Embryonic facial prominence (tissue), 1 donor: ENCODE measurements at regions not wholly inside any gene's neighbourhood (a gene's known extent, or its start where the extent isn't known, plus 50 kb on each side); places are given as distances from the start of the nearest gene placed in this dataset.
"Not testable (repeated sequence)": the region's sequence is repeated elsewhere in the genome, so short reads cannot be mapped to it uniquely, and the experiment has no call there.

Experiments
- DNase-seq: peaks from one replicate; pipeline ENCODE4 v3.0.0-alpha.2; 2016; ENCODE audit errors: extremely low spot score

DNA sequence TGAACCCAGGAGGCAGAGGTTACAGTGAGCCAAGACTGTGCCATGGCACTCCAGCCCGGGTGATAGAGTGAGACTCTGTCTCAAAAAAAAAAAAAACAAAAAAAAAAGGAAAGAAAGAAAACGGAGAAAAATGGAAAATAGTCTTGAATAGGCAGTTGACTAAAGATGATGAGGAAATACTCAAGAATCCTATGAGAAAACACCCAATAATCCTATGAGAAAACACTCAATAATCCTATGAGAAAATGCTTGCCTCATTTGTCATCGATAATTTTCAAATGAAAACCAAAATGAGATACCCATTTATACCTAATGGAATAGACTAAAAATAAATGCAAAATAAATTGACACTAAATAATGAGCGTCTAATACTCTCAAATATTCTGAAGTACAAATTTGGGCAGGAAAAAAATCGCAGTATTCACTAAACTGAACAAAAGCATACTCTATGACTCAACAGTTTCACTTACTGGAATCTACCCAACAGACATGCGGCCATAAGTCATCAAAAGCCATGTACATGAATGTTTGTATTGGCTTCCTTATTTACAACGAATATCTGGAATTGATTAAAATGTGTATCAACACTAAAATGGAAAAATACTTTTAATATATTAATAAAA is 733.9 kb upstream of the CHRM3 start:
- no peak for DNase-seq

DNA sequence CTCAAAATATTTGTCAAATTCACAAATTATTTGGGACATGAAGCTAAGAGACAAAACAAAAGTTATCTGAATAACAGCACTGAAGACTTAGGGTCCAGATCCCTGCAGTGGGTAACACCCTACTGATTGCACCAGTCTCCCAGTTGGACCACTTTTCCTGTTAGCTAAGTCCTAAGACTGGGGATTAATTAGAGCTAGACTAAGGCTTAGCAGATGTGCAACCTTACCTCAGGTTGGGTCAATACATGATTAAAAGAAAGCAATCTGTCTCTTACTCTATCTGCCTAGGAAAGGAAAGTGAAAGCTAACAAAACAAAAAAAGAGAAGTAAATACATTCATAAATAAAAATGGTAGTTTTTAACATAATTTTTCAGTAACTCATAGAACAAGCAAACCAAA is 737.2 kb upstream of the CHRM3 start:
- no peak for DNase-seq

DNA sequence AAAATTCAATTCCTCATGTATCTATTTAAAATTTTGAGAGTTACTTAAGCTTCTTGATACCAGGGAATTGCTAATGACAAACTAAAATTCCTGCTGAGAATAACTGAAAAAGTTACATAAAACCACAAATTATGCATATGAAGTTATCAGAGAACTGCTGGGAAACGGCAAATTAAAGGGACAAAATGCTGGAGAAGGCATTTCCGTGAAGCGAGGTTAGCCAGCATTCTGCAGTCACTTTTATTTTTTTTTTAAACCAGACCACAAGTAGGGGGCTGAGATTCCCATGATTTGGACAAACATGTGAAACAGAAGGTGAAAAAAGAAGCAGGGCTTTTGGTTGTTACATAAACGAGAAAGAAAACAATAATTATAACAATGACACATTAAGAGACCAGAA is 737.6 kb upstream of the CHRM3 start:
- DNase-seq, result no peak

DNA sequence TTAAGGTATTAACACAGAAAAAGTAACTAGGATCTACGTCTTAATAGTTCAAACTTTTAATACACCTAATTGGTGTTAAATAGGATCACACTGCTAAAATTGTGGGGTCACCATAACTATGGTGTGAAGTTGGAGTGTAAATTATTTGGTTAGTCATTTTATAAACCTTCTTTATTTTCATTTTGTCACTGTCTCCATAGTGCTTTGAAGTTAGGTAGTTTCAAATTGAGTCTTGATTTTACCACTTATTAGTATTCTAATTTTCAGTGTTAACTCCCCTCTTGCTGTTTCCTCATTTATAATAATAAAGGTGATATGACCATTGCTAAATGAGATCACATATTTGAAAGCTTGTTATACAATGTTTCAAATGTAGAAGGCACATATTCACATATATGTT is 738.1 kb upstream of the CHRM3 start:
- no peak for DNase-seq

DNA sequence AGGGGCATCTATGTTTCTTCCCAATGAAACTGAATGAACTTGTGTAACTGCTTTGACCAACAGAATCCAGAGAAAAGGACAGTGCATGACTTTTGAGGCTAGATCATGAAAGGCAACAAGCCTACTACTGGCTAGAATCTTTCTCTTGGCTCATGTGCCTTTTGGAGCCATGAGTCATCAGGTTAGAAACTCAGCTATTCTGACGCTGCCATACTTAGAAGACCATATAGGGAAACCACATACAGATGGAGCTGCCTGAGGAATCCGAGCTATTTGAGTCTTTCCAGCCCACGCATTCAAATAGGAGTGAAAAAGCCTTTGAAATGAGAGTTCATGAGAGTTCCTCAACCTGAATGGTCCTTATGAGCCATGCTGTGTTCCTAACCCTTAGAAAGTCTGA is 738.5 kb upstream of the CHRM3 start:
- no peak for DNase-seq

DNA sequence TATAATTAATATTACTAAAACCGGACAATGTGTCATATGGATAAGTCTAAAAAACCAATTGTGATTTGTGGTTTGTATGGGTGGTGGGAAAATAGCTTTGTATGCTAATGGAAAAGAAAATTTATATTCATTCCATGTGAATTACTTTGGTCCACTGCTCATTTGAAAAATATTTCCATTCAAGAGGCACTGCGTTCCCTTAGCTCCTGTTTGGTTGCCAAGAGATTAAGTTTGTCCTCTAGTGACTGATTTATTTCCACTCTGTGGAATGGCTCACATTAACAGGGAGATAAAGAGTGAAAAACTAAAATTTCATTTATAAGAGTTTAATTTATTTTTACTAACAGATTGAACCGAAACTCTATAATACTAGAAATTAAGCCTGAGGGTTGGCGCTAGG is 744.1 kb upstream of the CHRM3 start:
- DNase-seq, result no peak

DNA sequence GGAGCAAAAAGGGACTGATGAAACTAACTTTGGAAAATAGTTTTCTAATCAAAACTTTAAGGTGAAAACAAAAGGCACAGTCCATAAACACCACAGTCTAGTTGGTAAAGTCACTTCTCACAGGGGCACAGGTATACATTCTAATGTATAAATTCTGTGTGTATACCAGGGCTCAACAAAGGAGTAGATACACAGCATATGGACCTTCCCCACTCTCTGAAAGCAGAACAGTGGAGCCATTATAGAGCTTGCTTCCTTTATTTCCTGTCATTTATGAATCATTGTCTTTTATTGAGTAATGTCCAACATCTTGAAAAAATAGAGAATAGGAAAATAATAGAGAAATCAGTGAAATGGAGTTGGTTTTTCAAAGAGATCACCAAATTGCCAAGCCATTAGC is 746.5 kb upstream of the CHRM3 start:
- no peak for DNase-seq

DNA sequence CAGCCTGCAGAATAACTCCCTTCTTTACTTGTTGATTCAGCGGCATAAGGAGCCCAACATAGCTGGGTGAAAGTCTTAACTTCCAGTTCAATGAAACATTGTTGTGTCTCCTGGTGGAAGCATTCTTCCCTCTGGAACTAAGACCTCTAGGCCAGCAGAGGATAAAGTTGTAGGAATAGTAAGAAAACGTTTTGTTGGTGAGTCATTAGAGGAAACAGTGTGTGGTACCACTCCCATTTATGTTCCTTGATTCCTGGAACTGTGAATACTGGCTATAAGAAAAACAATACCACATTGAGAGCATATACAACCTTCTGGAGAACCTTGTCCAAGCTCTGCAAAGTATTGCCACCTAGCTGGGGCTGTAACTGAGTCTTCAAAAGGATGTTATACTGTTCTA is 737.4 kb upstream of the ZP4 start:
- DNase-seq, result no peak

DNA sequence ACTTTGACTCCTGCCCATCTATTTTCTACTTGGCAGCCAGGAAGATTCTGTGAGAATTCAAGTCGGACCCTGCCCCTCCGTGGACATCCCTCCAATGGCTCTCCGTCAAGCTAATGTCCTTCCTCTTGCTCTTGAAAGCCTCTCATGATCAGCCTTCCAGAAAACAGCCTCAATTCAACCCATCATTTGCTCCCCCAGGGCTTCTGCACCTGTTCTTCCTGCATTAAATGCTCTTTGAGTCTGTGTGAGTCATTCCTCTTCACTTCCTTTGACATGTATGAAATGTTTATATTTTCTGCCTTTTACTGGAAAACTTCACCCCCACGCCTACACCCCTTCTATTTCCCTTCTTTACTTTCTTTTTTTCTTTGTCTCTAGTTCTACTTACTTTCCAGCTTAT is 734.1 kb upstream of the ZP4 start:
- no peak for DNase-seq

DNA sequence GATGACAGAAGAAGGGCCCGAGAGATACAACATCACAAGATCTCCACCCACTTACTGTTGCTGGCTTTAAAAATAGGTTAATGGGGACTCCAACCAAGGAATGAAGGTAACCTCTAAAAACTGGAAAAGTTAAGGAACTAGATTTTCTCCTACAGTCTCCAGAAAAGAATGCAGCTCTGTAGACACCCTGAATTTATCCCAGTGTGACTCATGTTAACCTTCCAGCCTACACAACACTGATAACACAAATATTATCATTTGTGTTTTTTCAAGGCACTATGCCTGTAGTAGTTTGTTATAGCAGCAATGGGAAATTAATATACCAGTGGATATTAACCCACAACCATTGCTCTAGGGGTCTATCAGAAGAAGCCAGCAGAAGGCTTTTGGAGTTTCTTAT is 730.7 kb upstream of the ZP4 start:
- DNase-seq, result no peak

DNA sequence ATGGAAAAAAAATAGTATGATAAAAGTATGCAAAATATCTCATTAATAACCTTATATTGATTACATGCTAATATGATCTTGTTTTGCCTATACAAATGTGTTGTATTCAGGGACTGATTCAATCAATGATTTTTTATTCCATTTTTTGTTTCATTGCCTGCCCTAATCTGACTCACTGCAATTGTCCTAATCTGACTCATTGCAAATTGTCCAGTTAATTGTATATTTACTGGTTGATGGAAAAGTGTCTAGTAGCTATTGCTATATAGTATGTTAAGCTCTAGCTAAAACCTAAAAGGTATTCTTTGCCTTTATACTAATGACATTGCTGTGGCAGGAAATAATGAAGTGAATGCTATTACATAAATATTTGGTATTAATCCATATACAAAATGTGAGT is 728.9 kb upstream of the ZP4 start:
- DNase-seq, result no peak

DNA sequence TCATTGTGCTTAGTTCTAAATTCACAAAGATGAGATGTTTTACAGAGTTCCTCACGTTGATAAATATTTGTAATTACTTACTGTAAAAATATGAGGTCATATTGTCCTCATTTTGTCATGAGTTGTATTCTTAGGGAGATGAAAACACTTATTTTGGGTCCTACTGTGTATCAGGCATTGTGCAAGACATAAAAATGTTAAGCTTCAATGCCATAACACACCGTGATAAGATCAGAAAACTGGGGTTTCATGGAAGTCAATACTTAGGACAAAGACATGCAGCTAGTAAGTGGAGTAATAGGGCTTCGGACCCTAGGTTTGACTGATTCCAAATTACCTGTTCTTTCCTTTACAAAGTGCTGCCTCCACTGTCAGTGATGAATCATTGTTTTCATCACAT is 720.7 kb upstream of the ZP4 start:
- no peak for DNase-seq

DNA sequence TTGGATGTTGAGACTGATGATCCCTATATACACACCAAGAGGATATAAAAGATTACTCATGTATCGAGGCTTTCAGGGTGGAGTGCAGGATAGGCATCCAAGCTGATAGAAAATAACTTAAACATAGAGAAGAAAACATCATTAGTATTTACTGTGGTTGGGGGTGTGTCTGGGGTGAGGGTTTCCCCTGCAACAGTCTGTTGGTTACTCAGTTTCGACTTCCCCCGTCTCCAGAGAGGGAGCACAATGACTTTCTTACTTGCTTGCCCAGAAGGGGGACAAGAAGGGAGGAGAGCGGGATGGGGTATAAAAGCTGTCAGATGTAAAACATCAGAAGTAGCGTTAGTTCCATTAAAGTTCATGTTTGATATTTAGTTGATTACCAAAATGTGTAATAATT is 717.4 kb upstream of the ZP4 start:
- DNase-seq, result no peak

DNA sequence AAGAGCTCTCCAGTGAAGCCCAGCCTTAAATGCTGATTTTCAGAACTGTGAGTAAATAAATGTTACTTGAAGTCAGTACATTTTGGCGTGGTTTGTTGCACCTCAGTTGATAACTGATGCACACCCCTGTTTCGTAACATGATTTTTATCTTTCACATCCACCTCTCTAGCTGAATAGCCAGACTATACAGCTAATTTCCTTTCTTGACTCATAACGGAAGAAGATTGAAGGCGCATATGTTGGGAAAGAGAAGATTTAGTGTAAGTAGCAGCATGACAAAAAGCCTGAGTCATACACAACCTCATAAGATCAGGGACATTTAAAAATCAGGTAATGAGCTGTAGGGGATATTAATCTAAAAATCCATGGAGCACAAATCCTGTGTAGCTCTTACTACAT is 716.2 kb upstream of the ZP4 start:
- no peak for DNase-seq

DNA sequence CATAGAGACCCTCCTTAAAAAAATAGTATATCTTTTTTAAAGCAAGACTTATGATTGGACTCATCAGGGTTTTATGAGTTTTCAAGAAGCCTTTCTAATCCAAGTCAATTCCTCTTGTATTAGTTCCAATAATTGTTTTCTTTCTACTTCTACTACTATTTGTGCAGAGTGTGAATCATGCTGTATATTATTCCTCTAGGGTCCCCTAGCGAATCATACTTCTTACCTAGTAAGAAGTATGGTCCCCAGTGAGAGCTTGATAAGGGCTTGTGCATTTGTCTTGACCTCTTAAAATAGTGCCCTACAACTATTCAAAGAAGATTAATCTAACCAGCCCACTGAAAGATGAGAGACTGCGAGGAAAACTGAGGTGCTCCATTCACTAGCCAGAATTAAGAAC is 715.7 kb upstream of the ZP4 start:
- DNase-seq, result no peak

DNA sequence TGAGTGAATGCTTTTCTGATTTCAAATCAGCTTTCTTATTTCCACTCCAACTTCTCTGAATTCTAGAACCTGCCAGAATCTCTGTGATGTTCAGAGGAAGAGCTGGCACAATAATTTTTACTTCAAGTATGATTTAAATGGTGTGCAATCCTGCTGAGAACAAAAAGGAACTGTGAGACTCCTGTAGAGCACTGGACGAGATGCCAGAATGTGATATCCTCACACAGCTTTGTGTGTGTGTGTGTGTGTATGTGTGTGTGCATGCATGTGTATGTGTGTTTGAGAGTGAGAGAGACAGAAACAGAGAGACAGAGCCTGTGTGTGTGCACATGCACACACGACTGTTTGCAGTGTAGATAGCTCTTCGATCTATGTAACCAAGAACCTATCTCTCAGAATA is 713.6 kb upstream of the ZP4 start:
- no peak for DNase-seq

DNA sequence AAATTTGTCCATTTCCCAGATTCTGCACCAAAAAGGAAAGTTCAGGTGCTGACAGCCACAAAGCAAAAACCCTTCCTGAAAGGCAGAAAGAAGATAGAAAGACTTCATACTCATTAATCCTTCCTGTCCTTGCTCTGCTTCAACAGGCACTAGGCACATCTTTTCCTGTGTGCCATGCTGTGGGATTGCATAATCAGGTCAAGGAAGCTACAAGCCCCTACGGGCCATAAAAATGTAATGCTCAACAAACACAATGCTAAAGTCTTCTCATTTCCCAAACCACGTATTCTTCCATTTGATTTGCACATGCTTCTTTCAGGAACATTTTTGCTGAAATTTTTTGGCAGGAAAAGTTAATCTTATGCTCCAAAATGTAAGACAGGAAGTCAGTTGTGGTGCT is 710.9 kb upstream of the ZP4 start:
- DNase-seq, result not testable (repeated sequence)

DNA sequence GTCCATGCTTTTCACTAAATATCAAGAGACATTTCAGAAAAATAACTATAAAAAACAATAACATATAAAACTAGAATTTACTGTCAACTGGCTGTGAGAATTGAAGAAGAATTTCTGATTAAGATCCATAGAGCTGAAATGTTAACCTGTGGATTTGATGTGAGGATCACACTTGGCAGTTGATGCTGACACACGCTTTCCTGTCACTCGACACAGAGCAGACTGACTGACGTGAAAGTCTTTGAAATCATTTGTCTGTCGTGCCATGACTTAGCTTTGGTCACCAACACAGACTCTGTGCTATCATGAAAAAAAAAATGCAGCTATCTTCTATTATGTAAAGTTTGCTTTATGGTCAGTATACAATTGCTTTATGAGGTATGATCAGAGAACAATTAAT is 706.0 kb upstream of the ZP4 start:
- no peak for DNase-seq

DNA sequence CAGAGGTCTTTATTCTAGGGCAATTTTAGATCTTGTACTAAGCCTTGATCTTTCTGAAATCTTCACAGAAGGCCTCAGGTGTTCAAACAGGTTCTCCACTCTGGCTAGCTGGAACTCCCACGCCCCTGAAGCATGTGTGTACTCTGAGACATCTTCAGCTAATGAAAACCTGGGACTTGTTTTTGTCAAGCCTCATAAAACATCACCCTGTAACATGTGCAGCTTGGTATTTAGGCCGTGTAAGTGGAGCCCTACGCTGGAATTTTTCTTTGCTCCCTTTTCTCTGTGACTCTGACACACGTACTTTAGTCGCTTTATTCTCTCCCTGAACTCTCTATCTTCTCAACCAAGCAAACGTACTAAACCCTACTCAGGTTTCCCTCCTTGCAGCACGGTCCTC is 701.9 kb upstream of the ZP4 start:
- no peak for DNase-seq

DNA sequence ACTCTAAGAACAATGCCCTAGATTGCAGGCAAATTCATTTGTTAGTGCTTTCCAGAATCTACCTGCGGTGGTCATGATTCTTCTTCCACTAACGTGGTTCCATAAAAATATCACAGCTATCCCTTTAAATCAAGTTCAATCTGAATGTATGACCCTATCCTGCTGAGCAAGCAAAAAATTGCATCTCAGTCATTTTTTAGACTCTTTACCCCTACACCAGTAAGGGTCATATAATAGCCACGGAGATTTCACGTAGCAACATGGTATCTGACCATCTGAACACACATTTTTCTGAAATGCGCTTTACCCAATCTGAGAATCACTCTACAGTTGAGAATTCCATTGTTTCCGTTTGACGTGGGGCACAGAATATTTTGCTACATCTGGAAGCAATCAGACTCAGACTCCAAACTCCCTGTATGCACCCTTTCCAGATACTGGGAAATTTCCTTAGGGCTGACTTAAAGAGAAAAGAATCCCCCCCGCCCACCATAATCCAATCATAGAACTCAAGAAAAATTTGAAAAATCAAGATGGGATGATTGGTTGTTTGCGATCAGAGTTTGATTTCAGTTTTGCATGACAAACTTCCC is 699.2 kb upstream of the ZP4 start:
- DNase-seq, result peak; percentile 21

DNA sequence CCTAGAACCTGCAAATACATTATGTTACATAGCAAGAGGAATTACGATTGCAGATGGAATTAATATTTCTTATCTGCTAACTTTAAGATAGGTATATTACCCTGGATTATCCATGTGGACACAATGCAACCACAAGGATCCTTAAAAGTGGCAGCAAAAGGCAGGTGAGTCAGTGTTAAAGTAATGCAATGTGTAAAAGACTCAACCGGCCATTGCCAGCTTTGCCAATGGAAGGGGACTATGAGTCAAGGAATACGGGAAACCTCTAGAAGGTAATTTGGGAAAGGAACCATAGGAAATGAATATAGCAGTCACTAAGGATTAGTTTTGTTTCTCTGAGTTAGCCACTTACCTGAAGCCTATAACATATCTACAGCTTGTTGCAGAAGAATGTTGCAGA is 692.1 kb upstream of the ZP4 start:
- DNase-seq, result no peak

DNA sequence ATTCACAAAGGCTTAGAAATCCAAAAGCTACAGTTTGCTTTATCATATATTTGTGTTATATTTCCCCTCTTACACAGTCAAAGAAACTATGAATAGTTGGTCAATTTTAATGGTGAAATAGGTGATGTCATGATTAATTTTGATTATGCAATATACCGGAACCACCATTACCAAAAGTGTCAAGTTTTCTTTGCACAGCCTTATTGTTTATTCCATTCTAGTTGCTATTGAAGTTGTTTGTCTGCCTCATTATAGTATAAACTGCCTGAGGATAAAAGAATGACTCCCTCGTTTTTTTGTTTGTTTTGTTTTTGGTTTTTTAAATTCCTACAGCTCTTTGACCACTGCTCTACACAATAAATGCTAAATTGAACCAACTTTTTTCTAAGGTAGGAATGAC is 690.6 kb upstream of the ZP4 start:
- no peak for DNase-seq

DNA sequence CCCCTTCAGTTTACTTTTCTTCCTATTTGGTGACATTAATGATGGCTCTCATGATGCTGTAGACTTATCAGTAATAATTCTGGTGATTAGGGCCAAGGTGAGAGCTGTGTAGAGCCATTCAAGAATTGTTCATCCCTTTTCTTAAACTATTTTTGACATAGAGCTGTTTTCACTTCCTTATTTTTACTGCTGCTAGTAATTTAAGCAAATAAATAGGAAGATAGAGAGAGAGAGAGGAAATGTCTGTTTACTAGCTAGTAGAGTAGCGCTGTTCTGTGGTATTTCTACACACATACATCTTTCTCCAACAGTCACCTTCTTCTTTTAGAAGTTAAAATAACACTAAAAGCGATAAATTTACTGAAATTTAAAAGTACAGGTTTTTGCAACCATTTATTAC is 678.0 kb upstream of the ZP4 start:
- DNase-seq, result no peak

DNA sequence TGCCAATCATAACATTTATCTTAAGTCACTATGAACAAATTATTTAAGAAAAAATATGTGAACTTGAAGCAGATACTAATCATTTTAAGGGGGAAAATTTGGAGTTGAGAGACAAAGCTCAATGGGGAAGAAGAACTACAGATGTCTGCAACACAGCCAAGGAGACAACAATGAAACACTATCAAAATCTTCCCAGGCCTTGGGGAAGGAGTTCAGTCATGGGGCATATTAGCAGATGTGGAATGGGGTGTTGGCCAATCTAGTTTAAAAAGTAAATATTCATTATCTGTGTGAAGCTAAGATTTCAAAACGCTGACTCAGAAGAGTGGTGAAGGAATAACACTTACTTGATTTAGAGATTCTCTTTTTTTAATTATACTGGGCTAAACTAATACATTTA is 671.6 kb upstream of the ZP4 start:
- DNase-seq, result no peak
